Liver (tissue), 8 donors: ENCODE measurements at regions not wholly inside any gene's neighbourhood (a gene's known extent, or its start where the extent isn't known, plus 50 kb on each side); places are given as distances from the start of the nearest gene placed in this dataset.

Experiments used
- DNase-seq: peaks from one replicate; pipeline ENCODE4 v3.0.0-alpha.2; 2017; ENCODE audit warnings: low spot score
- H3K27ac ChIP-seq, 2 donors: one replicate each; pipeline ENCODE4 v1.7.0; 2013; ENCODE audit warnings: inconsistent platforms in 2 of 2, low read length in 2 of 2, control low read depth in 1 of 2, low read depth in 1 of 2, mild to moderate bottlenecking in 1 of 2
- H3K27me3 ChIP-seq, 4 donors: one replicate each; pipeline versions ENCODE4 v1.6.1 to v1.7.0; 2013; ENCODE audit warnings: low read length in 3 of 4, inconsistent platforms in 1 of 4, mild to moderate bottlenecking in 1 of 4, moderate library complexity in 1 of 4; ENCODE audit not compliant: control insufficient read depth in 4 of 4, insufficient read depth in 4 of 4
- H3K36me3 ChIP-seq, 4 donors: one replicate each; pipeline versions ENCODE4 v1.6.1 to v1.7.0; 2013; ENCODE audit warnings: low read length in 3 of 4, mild to moderate bottlenecking in 3 of 4, low read depth in 1 of 4, moderate library complexity in 1 of 4; ENCODE audit not compliant: control insufficient read depth in 4 of 4, insufficient read depth in 3 of 4
- H3K4me1 ChIP-seq, 4 donors: one replicate each; pipeline versions ENCODE4 v1.6.1 to v1.7.0; 2013; ENCODE audit warnings: low read length in 3 of 4, mild to moderate bottlenecking in 3 of 4, moderate library complexity in 1 of 4; ENCODE audit not compliant: control insufficient read depth in 4 of 4, insufficient read depth in 4 of 4
- H3K4me3 ChIP-seq, 3 donors: one replicate each; pipeline versions ENCODE4 v1.6.1 to v1.7.0; 2013; ENCODE audit warnings: low read length in 3 of 3, control low read depth in 1 of 3, low read depth in 1 of 3, mild to moderate bottlenecking in 1 of 3
- H3K9ac ChIP-seq, 2 donors: one replicate each; pipeline ENCODE4 v1.7.0; 2013; ENCODE audit warnings: low read length in 2 of 2, mild to moderate bottlenecking in 2 of 2, moderate library complexity in 2 of 2, control low read depth in 1 of 2, low read depth in 1 of 2
- H3K9me3 ChIP-seq, 4 donors: one replicate each; pipeline versions ENCODE4 v1.6.1 to v1.7.0; 2013; ENCODE audit warnings: low read length in 3 of 4; ENCODE audit not compliant: control insufficient read depth in 4 of 4
- ATF3 ChIP-seq: IDR thresholded peaks from 2 replicates; pipeline ENCODE4 v1.6.1; 2016; ENCODE audit warnings: antibody characterized with exemption
- CTCF ChIP-seq: fragments of 150-350 bp; IDR thresholded peaks from 2 replicates; pipeline ENCODE4 v1.5.1; 2017; ENCODE audit warnings: improper control_type of control experiment, low read depth, low read length; ENCODE audit not compliant: missing input control
- EGR1 ChIP-seq, 2 donors: IDR thresholded peaks; 2 replicates each; pipeline ENCODE4 v1.6.1; 2016 to 2018; ENCODE audit warnings: antibody characterized with exemption in 2 of 2, low read depth in 2 of 2
- FOXA2 ChIP-seq: IDR thresholded peaks from 2 replicates; pipeline ENCODE4 v1.6.1; 2016; ENCODE audit warnings: antibody characterized with exemption
- GABPA ChIP-seq, 2 donors: IDR thresholded peaks in 1 of 2; conservative IDR thresholded peaks in 1 of 2; 2 replicates each; pipeline ENCODE4 v1.6.1; 2016; ENCODE audit warnings: antibody characterized with exemption in 2 of 2, mild to moderate bottlenecking in 1 of 2, moderate library complexity in 1 of 2
- HNF4A ChIP-seq, 2 donors: conservative IDR thresholded peaks; 2 replicates each; pipeline ENCODE4 v1.6.1; 2016; ENCODE audit warnings: antibody characterized with exemption in 2 of 2, mild to moderate bottlenecking in 2 of 2
- JUND ChIP-seq, 2 donors: IDR thresholded peaks; 2 replicates each; pipeline ENCODE4 v1.6.1; 2016; ENCODE audit warnings: antibody characterized with exemption in 2 of 2
- NR2F2 ChIP-seq: IDR thresholded peaks from 2 replicates; pipeline ENCODE4 v1.6.1; 2016; ENCODE audit warnings: antibody characterized with exemption
- REST ChIP-seq: IDR thresholded peaks from 2 replicates; pipeline ENCODE4 v1.6.1; 2016; ENCODE audit warnings: antibody characterized with exemption, mild to moderate bottlenecking
- TAF1 ChIP-seq: conservative IDR thresholded peaks from 2 replicates; pipeline ENCODE4 v1.6.1; 2016; ENCODE audit warnings: antibody characterized with exemption, mild to moderate bottlenecking
- YY1 ChIP-seq: IDR thresholded peaks from 2 replicates; pipeline ENCODE4 v1.6.1; 2016; ENCODE audit warnings: antibody characterized with exemption, mild to moderate bottlenecking
- ZBTB33 ChIP-seq: IDR thresholded peaks from 2 replicates; pipeline ENCODE4 v1.6.1; 2016; ENCODE audit warnings: antibody characterized with exemption
- WGBS: extraction: QIAGEN DNeasy Blood & Tissue Kit; methylation state at CpG from one replicate; pipeline ENCODE4 v1.1.7; 2013; 5-methylcytosine and 5-hydroxymethylcytosine counted together
- donor health status: healthy.
- donor health status: healthy.
- donor health status: healthy.
- donor health status: healthy.
- donor health status: healthy.

- Histone ChIP-seq H3K27me3 (no peaks in the 10 kb centered on the region), H3K36me3 (no peaks in the 10 kb centered on the region), H3K27ac (no peak overlapping the region), H3K4me1 (peaks cover 5 to 21% (median 13%) of the 10 kb centered on the region in 4 donors), H3K4me3 (no peak overlapping the region), H3K9ac (no peak overlapping the region), H3K9me3 (no peaks in the 10 kb centered on the region)
- no peak for DNase-seq
- TF ChIP-seq ATF3 = no peak
- TF ChIP-seq JUND (IDR thresholded peaks at IDR 0.05) = no peak
- TF ChIP-seq ZBTB33 = no peak
- no peak for TF ChIP-seq CTCF
- no peak for TF ChIP-seq GABPA (IDR thresholded peaks at IDR 0.05 in 1 of 2, conservative IDR thresholded peaks at IDR 0.05 in 1 of 2)
- no peak for TF ChIP-seq YY1
- TF ChIP-seq HNF4A (conservative IDR thresholded peaks at IDR 0.05) = no peak
- TF ChIP-seq FOXA2 = no peak
- no peak for TF ChIP-seq TAF1
- TF ChIP-seq EGR1 (IDR thresholded peaks at IDR 0.05; ENCODE audit: low read depth in 2 of 2) = no peak
- no peak for TF ChIP-seq NR2F2
- no peak for TF ChIP-seq REST
- 37% methylated on average over 3 of the region's 3 CpGs for WGBS
These were observed 173.9 kb upstream of the ADAMTS9 start for GRCh38 chr3:64861684-64862083.

GRCh38 chr3:64860536-64860870 lies 172.7 kb upstream of the ADAMTS9 start:
- WGBS = 86% methylated on average over 2 of the region's 2 CpGs
- H3K9me3 ChIP-seq = no peaks in the 10 kb centered on the region

More at GRCh38 chr3:64860536-64860870, 172.7 kb upstream of the ADAMTS9 start:
- Histone ChIP-seq H3K36me3 (no peaks in the 10 kb centered on the region), H3K27me3 (no peaks in the 10 kb centered on the region), H3K4me1 (peaks cover 3 to 12% (median 6%) of the 10 kb centered on the region in 4 donors), H3K27ac (no peak overlapping the region), H3K9ac (no peak overlapping the region), H3K4me3 (no peak overlapping the region)
- DNase-seq = no peak
- no peak for TF ChIP-seq ZBTB33
- peak; percentile 54 for TF ChIP-seq NR2F2
